Prostate gland (tissue), 2 donors: ENCODE measurements at regions not wholly inside any gene's neighbourhood (a gene's known extent, or its start where the extent isn't known, plus 50 kb on each side); places are given as distances from the start of the nearest gene placed in this dataset.

ENCODE experiments used
- DNase-seq: peaks from one replicate; pipeline ENCODE4 v3.0.0-alpha.2; 2019; ENCODE audit warnings: low spot score
- H3K27ac ChIP-seq, 2 donors: fragments of 200-600 bp; sonication (generic); 2 replicates each; pipeline ENCODE4 v1.5.1; 2017 to 2019
- H3K27me3 ChIP-seq: fragments of 200-600 bp; sonication (generic); replicated peaks from 2 replicates; pipeline ENCODE4 v1.5.1; 2019; ENCODE audit not compliant: insufficient read depth
- H3K36me3 ChIP-seq, 2 donors: fragments of 200-600 bp; sonication (generic); 1 replicate in 1 of 2; 2 replicates in 1 of 2; pipeline versions ENCODE4 v1.5.1 to v1.8.1; 2017 to 2019
- H3K4me1 ChIP-seq: fragments of 200-600 bp; sonication (generic); replicated peaks from 2 replicates; pipeline ENCODE4 v1.5.1; 2019
- H3K4me3 ChIP-seq, 2 donors: fragments of 200-600 bp; sonication (generic); 2 replicates each; pipeline ENCODE4 v1.5.1; 2017 to 2019
- H3K9me3 ChIP-seq: fragments of 200-600 bp; sonication (generic); 2 replicates; pipeline ENCODE4 v1.5.1; 2017
- CTCF ChIP-seq, 4 experiments: fragments of 200-600 bp in 2 of 4; fragments of 450-650 bp in 2 of 4; sonication (generic) in 2 of 4; IDR thresholded peaks; 1 replicate in 3 of 4; 2 replicates in 1 of 4; pipeline ENCODE4 v1.5.1; 2016 to 2019; ENCODE audit warnings: antibody characterized with exemption in 4 of 4, mild to moderate bottlenecking in 2 of 4, moderate library complexity in 2 of 4
- POLR2A ChIP-seq: fragments of 450-650 bp; IDR thresholded peaks from one replicate; pipeline ENCODE4 v1.6.1; 2016; ENCODE audit warnings: antibody characterized with exemption, mild to moderate bottlenecking
- POLR2AphosphoS5 ChIP-seq: sonication (generic); formaldehyde crosslinking; IDR thresholded peaks from one replicate; pipeline ENCODE4 v1.6.1; 2017; ENCODE audit warnings: antibody characterized with exemption
- WGBS: methylation state at CpG from one replicate; pipeline ENCODE4 v1.1.5; 2018; 5-methylcytosine and 5-hydroxymethylcytosine counted together
- intact Hi-C: fragments of 100-400 bp; cut with DNase I; formaldehyde crosslinking; loops from one replicate; pipeline ENCODE4 v1.14.2; 2022

GRCh38 chr16:48810803-48811453, 200.9 kb upstream of the N4BP1 start:
- DNase-seq, result no peak
- Histone ChIP-seq H3K4me1 (no peaks in the 10 kb centered on the region), H3K9me3 (no peaks in the 10 kb centered on the region), H3K27ac (no peak overlapping the region), H3K36me3 (no peaks in the 10 kb centered on the region), H3K27me3 (peaks cover 2% of the 10 kb centered on the region), H3K4me3 (no peak overlapping the region)
- WGBS, result 3% methylated on average over 44 of the region's 70 CpGs
- intact Hi-C loops, result no loop called here
- TF ChIP-seq CTCF (IDR thresholded peaks at IDR 0.05), result no peak
- no peak for TF ChIP-seq POLR2A

DNA sequence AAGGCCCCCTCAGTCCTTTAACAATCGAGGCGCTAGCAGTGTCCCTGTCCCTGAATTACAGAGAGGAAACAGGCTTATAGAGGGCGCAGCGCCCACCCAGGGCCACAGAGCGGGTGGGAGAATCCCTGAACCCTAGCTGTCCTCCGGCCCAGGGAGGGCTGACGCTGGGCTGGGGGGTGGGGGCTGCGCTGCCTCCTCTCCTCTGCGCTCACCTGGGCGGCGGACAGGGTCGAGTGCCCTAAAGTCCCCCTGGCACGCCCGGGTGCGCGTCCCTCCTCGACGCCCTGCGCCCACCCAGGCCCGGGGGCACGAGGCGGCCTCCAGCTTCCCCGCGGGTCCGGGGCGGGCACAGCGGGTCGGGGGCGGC, 200.4 kb upstream of the N4BP1 start:
- intact Hi-C loops, result no loop called here
- Histone ChIP-seq H3K9me3 (no peaks in the 10 kb centered on the region), H3K27me3 (peaks cover 2% of the 10 kb centered on the region), H3K4me3 (no peak overlapping the region), H3K36me3 (no peaks in the 10 kb centered on the region), H3K27ac (no peak overlapping the region), H3K4me1 (no peaks in the 10 kb centered on the region)
- no peak for DNase-seq
- TF ChIP-seq POLR2A (no peak), POLR2AphosphoS5 (no peak), CTCF (IDR thresholded peaks at IDR 0.05) (no peak)
- WGBS, result 11% methylated on average over 4 of the region's 29 CpGs

DNA sequence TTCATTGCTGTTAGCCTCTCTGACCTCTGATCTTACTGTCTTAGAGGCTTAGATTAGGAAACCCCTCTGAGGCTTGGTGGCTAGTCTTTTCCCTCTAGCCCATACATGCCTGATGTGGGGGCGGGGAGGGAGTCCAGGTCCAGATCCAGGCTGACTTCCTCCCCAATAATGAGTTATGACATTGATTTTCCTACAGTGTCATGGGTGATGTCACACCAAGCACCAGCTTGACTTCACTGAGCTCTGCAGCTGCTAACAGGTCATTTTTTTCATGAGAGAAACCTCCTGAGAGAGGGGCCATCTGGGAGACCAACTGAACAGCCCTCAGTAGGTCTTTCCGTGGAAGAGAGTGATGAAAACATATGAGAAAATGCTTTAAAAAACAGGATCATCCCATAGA, 180.2 kb upstream of the N4BP1 start:
- Histone ChIP-seq H3K4me3 (no peak overlapping the region), H3K4me1 (no peaks in the 10 kb centered on the region), H3K36me3 (no peaks in the 10 kb centered on the region), H3K9me3 (no peaks in the 10 kb centered on the region), H3K27me3 (no peaks in the 10 kb centered on the region), H3K27ac (no peak overlapping the region)
- no peak for TF ChIP-seq POLR2AphosphoS5
- no peak for TF ChIP-seq CTCF (IDR thresholded peaks at IDR 0.05)
- intact Hi-C loops, result no loop called here
- no peak for DNase-seq
- WGBS, result 70% methylated on average over 2 of the region's 2 CpGs

GRCh38 chr16:48788475-48788874, 178.5 kb upstream of the N4BP1 start:
- 71% methylated on average over 3 of the region's 3 CpGs for WGBS
- Histone ChIP-seq H3K4me1 (no peaks in the 10 kb centered on the region), H3K27me3 (no peaks in the 10 kb centered on the region), H3K9me3 (no peaks in the 10 kb centered on the region), H3K36me3 (no peaks in the 10 kb centered on the region), H3K4me3 (no peak overlapping the region), H3K27ac (no peak overlapping the region)
- DNase-seq, result no peak
- TF ChIP-seq CTCF (IDR thresholded peaks at IDR 0.05) (no peak), POLR2AphosphoS5 (no peak), POLR2A (no peak)
- intact Hi-C loops, result no loop called here

GRCh38 chr16:48745541-48745940, 135.6 kb upstream of the N4BP1 start:
- Histone ChIP-seq H3K4me3 (no peak overlapping the region), H3K36me3 (no peaks in the 10 kb centered on the region), H3K27ac (no peak overlapping the region), H3K9me3 (no peaks in the 10 kb centered on the region), H3K27me3 (no peaks in the 10 kb centered on the region), H3K4me1 (no peaks in the 10 kb centered on the region)
- no peak for DNase-seq
- no peak for TF ChIP-seq POLR2A
- no peak for TF ChIP-seq CTCF (IDR thresholded peaks at IDR 0.05)
- no peak for TF ChIP-seq POLR2AphosphoS5
- intact Hi-C loops, result no loop called here
- 78% methylated on average over 4 of the region's 4 CpGs for WGBS
